Pulmonary artery endothelial cell (primary cell): ENCODE measurements at regions not wholly inside any gene's neighbourhood (a gene's known extent, or its start where the extent isn't known, plus 50 kb on each side); places are given as distances from the start of the nearest gene placed in this dataset.

Experiments
- DNase-seq: peaks from one replicate; pipeline ENCODE4 v3.0.0-alpha.2; 2011; ENCODE audit warnings: low read depth, low spot score

DNA sequence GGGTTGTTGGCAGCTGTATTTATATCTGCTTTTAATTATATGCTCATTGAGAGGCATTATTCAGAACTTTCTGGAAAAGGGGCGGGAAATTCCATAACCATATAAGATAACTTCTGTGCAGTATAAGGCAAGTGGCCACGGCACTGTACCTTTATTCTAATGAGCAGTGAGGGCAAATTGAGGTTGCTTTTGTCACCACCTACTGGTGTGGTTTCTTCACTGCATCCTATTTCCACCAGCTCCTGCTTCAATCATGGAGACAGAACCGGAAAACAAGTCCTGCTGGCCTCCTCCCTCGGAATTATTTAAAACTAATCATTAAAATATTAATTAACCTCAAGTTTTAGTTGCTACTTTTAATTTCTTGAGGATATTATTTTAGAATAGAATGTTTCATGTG lies 759.4 kb downstream of the CBLN2 start:
- DNase-seq: no peak

DNA sequence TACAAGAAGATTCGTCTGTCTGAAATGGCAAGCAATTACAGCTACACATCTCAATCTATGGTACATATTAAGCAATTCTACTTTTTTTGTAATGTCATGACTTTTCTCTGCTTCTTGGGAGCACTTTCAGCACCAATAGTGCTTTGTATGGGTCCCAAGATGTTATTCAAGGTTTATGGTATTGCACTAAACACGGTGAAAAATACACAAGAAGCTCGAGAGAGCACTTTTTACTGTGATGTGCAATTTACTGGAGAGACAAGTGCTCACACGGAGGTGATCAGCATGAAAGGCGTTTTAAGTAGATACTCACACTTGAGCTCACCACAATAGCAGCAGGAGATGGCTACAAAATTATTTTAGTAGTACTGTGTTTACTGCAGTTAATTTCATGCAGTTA lies 783.6 kb downstream of the CBLN2 start:
- no peak for DNase-seq

DNA sequence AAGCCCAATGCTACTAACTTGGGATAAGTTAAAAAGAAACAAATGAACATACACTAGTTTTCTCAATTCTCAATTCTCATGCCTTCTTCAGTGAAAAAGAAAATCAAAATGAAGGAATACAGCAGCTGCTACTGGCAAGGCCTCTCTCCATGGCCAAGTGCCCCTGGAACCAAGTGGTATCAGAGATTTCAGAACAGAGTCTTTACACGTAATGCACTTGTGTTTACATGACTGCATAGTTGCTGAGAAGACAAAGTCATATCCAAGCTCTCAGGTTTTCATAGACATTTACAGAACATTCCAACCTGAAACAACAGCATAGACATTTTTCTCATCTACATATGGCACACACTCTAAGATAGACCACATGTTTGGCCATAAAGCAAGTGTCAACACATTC lies 789.9 kb downstream of the CBLN2 start:
- DNase-seq: no peak

DNA sequence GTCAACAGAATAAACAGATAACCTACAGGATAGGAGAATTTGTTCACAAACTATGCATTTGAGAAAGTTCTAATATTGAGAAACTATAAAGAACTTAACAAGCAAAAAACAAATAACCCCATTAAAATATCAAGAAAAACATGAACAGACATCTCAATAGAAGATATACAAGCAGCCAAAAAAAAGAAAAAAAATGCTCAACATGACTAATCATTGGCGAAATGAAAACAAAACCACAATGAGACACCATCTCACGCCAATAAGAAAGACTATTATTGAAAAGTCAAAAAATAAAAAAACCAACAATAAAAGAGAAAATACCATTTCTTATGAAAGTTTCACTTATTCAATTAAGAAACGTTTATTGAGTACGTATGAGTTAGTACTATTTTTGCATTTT lies 800.5 kb downstream of the CBLN2 start:
- no peak for DNase-seq

DNA sequence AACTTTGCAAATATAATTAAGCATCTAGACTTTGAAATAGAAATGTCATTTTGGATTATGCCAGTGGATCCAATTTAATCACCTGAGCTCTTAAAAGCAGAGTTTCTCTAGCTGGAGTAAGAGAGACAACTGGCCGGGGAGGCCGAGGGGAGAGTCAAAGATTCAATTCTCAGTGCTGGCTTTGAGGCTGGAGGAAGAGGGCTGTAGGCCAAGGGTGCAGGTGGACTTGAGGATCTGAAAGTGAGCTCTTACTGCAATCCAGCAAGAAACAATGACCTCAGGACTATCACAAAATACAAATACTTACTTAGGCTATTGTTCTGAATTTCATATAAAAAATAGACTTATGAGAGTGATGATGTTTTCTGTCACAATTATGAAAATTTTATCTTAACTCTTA lies 814.5 kb downstream of the CBLN2 start:
- DNase-seq: no peak

- DNase-seq: no peak
Observed at GRCh38 chr18:71727909-71728308, 816.2 kb downstream of the CBLN2 start.

GRCh38 chr18:71725256-71725655 lies 818.9 kb downstream of the CBLN2 start:
- DNase-seq: no peak

DNA sequence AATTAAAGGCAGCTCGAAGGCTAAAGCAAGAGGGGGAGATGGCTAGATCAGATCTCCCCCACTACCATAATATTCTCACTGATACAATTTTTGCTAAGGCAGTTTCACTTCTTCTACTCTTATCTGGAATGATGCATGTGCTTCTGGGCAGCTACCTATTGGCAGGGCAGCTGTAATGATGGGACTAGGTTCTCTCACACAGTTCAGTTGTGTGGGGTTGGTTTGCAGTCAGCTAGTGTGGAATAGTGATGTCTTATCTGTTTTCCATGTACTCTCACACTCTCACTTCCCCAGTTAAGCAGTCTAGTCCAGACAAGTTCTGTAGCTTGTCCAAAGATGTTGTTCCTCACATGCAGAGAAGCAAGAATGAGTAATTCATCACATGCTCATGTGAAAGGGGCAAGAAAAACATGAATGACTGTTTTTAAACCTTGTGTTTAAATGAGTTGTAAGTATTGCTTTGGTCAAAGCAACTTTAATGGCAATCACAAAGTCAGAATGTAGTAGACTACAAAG lies 836.1 kb downstream of the CBLN2 start:
- DNase-seq: no peak

DNA sequence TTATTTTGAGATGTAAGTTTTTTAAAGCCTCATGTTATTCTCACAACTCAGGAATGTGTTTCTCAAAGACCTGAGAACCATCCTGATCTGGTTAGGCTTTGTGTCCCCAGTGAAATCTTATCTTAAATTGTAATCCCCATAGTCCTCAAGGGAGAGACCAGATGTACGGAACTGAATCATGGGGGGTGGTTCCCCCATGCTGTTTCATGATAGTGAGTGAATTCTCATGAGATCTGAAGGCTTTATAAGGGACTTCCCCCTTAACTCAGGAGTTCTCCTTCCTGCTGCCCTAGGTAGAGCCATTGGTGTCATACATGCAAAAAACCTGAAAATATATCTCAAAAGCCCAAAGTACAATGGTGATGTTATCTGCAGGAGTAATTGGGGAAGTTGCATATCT lies 836.7 kb downstream of the CBLN2 start:
- DNase-seq: no peak

GRCh38 chr18:71689416-71690160 lies 854.6 kb downstream of the CBLN2 start:
- DNase-seq: no peak

DNA sequence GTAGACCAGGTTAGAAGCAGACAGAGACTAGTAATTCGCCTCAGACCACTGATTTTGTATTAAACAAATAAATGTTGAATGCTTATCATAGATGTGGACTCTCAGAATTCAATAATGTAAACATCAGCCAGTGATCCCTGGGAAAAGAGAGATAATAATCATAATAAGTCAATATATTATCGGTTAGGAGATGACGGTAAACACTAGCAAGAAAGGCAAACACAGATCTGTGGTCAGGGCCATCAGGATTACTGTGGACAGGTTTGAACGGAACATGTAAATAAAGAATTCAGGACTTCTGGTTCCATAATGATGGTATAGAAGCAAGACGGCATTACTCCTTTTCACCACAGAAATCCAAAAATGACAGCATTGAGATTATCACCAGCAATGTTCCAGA lies 861.6 kb downstream of the CBLN2 start:
- DNase-seq: no peak

DNA sequence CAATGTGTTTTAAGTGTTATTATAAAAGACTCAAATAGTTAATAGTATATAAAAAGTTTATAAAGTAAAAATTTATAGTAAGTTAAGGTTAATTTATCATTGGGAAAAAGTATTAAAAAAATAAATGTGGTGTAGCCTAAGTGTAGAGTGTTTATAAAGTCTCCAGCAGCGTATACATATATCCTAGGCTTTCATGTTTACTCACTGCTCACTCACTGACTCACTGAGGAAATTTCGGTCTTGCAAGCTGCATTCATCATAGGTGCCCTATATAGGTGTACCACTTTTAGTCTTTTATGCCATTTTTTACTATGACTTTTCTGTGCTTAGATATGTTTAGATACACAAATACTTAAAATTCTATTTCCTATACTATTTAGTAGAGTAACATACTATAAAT lies 866.0 kb downstream of the CBLN2 start:
- DNase-seq: no peak

DNA sequence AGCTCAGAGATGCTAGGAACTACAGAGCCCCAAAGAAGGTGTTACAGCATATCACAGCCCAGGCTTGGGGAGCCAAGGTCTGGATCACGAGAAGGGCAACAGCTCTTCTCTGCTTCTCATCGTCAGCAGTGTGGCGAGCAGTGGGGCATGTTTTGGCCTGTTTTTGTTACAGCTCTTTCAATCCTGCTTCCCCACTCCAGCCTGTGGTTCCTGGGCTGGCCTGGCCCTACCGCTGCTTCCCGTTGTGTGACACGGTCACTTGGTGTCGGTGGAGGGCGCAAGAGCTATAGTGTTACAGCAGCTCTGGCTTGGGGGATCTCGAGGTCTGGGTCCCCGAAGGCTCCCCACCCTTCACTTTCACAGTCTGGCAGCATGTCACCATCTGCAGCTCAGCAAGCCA lies 870.2 kb downstream of the CBLN2 start:
- DNase-seq: no peak

- no peak for DNase-seq
Observed at GRCh38 chr18:71673498-71673897, 870.6 kb downstream of the CBLN2 start.

DNA sequence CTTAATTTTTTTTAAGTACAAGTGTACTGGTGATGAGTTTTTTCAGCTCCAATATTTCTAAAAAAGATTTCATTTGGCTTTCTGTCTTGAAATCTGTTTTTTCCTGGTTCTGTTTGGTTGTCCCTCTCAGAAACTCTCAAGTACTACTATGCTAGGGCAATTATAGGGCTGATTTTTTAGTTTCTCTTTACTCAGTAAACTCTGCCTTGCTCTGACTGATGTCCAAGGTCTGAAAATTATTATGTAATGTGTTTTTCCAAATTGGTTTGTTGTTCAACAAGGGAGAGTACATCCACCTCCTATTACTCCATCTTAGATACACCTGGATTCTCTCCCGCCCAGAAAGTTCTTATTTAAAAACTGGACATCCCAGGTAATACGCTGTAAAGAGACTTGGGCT lies 877.7 kb downstream of the CBLN2 start:
- no peak for DNase-seq

DNA sequence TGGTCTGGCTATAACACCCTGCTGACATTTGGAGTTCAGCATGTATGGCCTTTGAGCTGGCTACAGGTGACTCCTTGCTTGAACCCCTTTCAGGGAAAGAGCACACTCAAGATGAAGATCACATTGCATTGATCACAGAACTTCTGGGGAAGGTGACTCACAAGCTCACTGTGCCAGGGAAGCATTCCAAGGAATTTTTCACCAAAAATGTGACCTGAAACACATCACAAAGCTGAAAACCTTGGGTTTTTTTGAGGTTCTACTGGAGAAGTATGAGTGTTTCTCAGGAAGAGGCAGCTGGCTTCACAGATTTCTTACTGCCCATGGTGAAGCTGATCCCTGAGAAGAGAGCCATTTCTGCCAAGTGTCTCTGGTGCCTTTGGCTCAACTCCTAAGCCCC lies 879.0 kb downstream of the CBLN2 start:
- no peak for DNase-seq

- DNase-seq: no peak
Observed at GRCh38 chr18:71643822-71644221, 900.3 kb downstream of the CBLN2 start.

DNA sequence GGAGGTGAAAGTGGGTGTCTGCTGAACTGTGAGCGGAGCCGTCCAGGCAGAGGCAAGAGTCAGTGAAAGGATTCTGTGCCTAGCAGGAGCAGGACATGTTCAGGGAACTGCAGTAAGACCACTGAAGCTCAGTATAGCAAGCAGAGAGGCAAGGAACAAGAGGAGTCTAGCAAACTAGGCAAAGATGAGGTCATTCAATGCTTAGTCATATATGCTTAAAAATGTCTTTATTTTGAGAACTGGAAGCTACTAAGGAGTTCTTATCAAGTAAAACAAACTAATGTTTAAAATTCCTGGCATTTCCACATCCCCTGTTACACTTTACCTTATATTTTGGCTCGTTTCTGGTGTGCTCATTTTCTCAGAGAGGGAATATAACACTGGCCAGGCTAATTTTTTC lies 913.4 kb downstream of the CBLN2 start:
- DNase-seq: no peak

GRCh38 chr18:71625556-71626090 lies 918.5 kb downstream of the CBLN2 start:
- no peak for DNase-seq

DNA sequence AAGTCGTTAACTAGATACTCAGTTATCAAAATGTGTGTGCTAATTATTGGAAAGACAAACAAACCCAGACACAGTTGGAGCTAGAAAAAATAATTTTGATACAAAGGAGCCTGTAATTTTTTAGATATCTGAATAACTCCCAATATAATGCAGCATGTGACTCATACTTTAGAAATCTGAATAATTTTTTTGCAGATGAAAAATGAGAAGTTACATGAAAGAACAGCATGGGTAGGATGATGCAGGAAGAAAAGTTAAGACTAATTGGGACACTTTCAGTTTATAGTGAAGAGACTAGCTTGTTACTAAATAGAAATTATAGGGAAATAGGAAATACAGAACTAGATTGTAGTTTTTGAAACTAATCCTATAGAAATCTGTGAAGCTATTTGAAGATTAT lies 945.8 kb downstream of the CBLN2 start:
- no peak for DNase-seq

DNA sequence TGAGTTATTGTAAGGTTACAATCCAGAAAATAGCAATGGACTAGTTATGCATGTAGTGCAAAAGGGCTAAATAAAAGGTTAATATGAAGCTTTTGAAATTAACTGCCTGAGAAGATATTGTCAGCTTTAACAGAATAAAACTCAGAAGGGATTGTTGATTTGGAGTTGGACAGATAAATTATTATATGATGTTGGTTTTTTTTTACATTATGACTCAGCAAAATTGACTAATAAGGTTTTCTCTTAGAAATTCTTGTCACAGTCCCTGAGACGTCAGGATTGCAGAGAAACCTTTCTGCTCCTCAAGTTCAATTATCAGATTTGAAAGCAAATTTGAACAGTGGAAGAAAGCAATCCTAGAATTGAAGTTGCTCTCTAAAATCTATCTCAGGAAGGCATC lies 946.9 kb downstream of the CBLN2 start:
- DNase-seq: no peak

DNA sequence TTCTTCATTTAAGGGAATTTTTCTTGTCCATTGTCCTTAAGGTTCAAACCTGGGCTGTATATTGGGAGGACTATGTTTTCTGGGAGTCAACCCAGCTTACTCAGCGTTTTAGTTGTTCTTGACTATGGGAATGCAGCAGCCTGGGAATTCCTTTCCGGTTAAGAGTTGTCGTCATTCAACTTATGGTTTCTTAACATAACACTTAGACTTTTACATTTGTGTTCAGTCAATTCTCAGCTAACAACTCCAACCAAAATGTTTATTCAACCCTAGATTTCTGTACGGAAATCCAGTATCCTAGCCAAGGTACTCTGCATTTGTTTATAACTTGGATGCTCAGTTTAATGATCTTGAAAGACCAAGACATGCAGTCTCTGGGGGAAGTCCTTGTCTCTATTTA lies 960.9 kb downstream of the CBLN2 start:
- no peak for DNase-seq

- DNase-seq: no peak
Observed at GRCh38 chr18:71554686-71555085, 989.5 kb downstream of the CBLN2 start.
